Right ventricle myocardium superior (tissue), 1 donor: ENCODE measurements at regions not wholly inside any gene's neighbourhood (a gene's known extent, or its start where the extent isn't known, plus 50 kb on each side); places are given as distances from the start of the nearest gene placed in this dataset.

Experiments used
- ATAC-seq: fragments of 200-7000 bp; cut with Tn5 transposase; one replicate; pipeline ENCODE4 v1.9.1; 2020; ENCODE audit warnings: mild to moderate bottlenecking; ENCODE audit not compliant: poor library complexity
- DNase-seq: peaks from one replicate; pipeline ENCODE4 v3.0.0-alpha.2; 2020
- intact Hi-C: fragments of 100-400 bp; cut with DNase I; formaldehyde crosslinking; loops from one replicate; pipeline ENCODE4 v1.11.2; 2022
- donor health status: DM: no; HTN: yes; CAD: no; lungs with severe emphysema.

- intact Hi-C loops: no loop called here
- ATAC-seq: no peak
- no peak for DNase-seq
Observed at GRCh38 chr12:3966376-3966775, 93.2 kb upstream of the PARP11 start.

GRCh38 chr12:3965046-3965445 is 91.8 kb upstream of the PARP11 start:
- DNase-seq: no peak
- no peak for ATAC-seq
- intact Hi-C loops: no loop called here

GRCh38 chr12:3964439-3964838 is 91.2 kb upstream of the PARP11 start:
- DNase-seq (no peak), ATAC-seq (peak; percentile 57)
- intact Hi-C loops: no loop called here

- no peak for ATAC-seq
- no peak for DNase-seq
- intact Hi-C loops: no loop called here
Observed at GRCh38 chr12:3962631-3963483, 89.7 kb upstream of the PARP11 start.

GRCh38 chr12:3961591-3961990 is 88.4 kb upstream of the PARP11 start:
- intact Hi-C loops: no loop called here
- DNase-seq (no peak), ATAC-seq (no peak)

- intact Hi-C loops: no loop called here
- ATAC-seq: peak; percentile 79
- no peak for DNase-seq
Observed at GRCh38 chr12:3959799-3960560, 86.8 kb upstream of the PARP11 start.

- intact Hi-C loops: no loop called here
Observed at GRCh38 chr12:3958534-3958933, 85.3 kb upstream of the PARP11 start.

GRCh38 chr12:3951380-3952135 is 78.4 kb upstream of the PARP11 start:
- intact Hi-C loops: no loop called here
- ATAC-seq: no peak

More at GRCh38 chr12:3958534-3958933, 85.3 kb upstream of the PARP11 start:
- ATAC-seq: no peak
- no peak for DNase-seq

GRCh38 chr12:3950714-3951320 is 77.6 kb upstream of the PARP11 start:
- DNase-seq: no peak
- intact Hi-C loops: no loop called here
- ATAC-seq: no peak

More at GRCh38 chr12:3951380-3952135, 78.4 kb upstream of the PARP11 start:
- DNase-seq: no peak

- ATAC-seq (no peak), DNase-seq (no peak)
- intact Hi-C loops: no loop called here
Observed at GRCh38 chr12:3947781-3948180, 74.6 kb upstream of the PARP11 start.

- no peak for DNase-seq
- no peak for ATAC-seq
- intact Hi-C loops: no loop called here
Observed at GRCh38 chr12:3945671-3946070, 72.5 kb upstream of the PARP11 start.

GRCh38 chr12:3944620-3945019 is 71.4 kb upstream of the PARP11 start:
- intact Hi-C loops: no loop called here
- DNase-seq (no peak), ATAC-seq (no peak)

GRCh38 chr12:3938042-3938544 is 64.9 kb upstream of the PARP11 start:
- no peak for ATAC-seq
- intact Hi-C loops: no loop called here

GRCh38 chr12:3935078-3935477 is 61.9 kb upstream of the PARP11 start:
- DNase-seq (no peak), ATAC-seq (no peak)
- intact Hi-C loops: no loop called here

More at GRCh38 chr12:3938042-3938544, 64.9 kb upstream of the PARP11 start:
- no peak for DNase-seq

GRCh38 chr12:3933819-3934192 is 60.6 kb upstream of the PARP11 start:
- ATAC-seq (no peak), DNase-seq (no peak)
- intact Hi-C loops: no loop called here

- intact Hi-C loops: no loop called here
- ATAC-seq (no peak), DNase-seq (no peak)
Observed at GRCh38 chr12:3933074-3933818, 60.0 kb upstream of the PARP11 start.

GRCh38 chr12:3931776-3932175 is 58.6 kb upstream of the PARP11 start:
- intact Hi-C loops: no loop called here
- no peak for ATAC-seq
- DNase-seq: no peak

- intact Hi-C loops: no loop called here
Observed at GRCh38 chr12:3931206-3931605, 58.0 kb upstream of the PARP11 start.

More at GRCh38 chr12:3931206-3931605, 58.0 kb upstream of the PARP11 start:
- no peak for DNase-seq
- ATAC-seq: no peak
